HepG2 (cell line): ENCODE measurements at regions not wholly inside any gene's neighbourhood (a gene's known extent, or its start where the extent isn't known, plus 50 kb on each side); places are given as distances from the start of the nearest gene placed in this dataset.

Source experiments
- BORCS8-MEF2B ChIP-seq: sonication (generic); formaldehyde crosslinking; IDR thresholded peaks from 2 replicates; pipeline ENCODE4 v1.8.0; 2022; ENCODE audit warnings: mild to moderate bottlenecking, missing genetic modification reagents
- DR1 ChIP-seq: sonication (generic); formaldehyde crosslinking; IDR thresholded peaks from 2 replicates; pipeline ENCODE4 v1.8.0; 2021; ENCODE audit warnings: mild to moderate bottlenecking, missing genetic modification reagents, inconsistent platforms
- FOXJ3 ChIP-seq: sonication (generic); formaldehyde crosslinking; IDR thresholded peaks from 2 replicates; pipeline ENCODE4 v1.4.0; 2020; ENCODE audit warnings: missing genetic modification reagents, mild to moderate bottlenecking, borderline replicate concordance
- PHF21A ChIP-seq: sonication (generic); formaldehyde crosslinking; IDR thresholded peaks from 2 replicates; pipeline ENCODE4 v1.5.0; 2020; ENCODE audit warnings: mild to moderate bottlenecking, missing genetic modification reagents
- POLR2G ChIP-seq: fragments of 200-400 bp; formaldehyde crosslinking; IDR thresholded peaks from 2 replicates; pipeline ENCODE4 v1.6.1; 2018; ENCODE audit warnings: mild to moderate bottlenecking, low read depth, low read length, moderate library complexity
- SALL1 ChIP-seq: sonication (generic); formaldehyde crosslinking; IDR thresholded peaks from 2 replicates; pipeline ENCODE4 v1.8.0; 2022; ENCODE audit warnings: mild to moderate bottlenecking, missing genetic modification reagents
- SRSF1 ChIP-seq: fragments of 200-400 bp; formaldehyde crosslinking; optimal IDR thresholded peaks from 2 replicates; pipeline ENCODE3; 2017; ENCODE audit warnings: mild to moderate bottlenecking, low read depth, low read length, moderate library complexity
- XRCC5 ChIP-seq: fragments of 200-400 bp; formaldehyde crosslinking; optimal IDR thresholded peaks from 2 replicates; pipeline ENCODE3; 2017; ENCODE audit warnings: mild to moderate bottlenecking, low read length
- ZNF816 ChIP-seq: sonication (generic); formaldehyde crosslinking; IDR thresholded peaks from 2 replicates; pipeline ENCODE4 v1.8.0; 2022; ENCODE audit warnings: missing genetic modification reagents, mild to moderate bottlenecking, borderline replicate concordance
- ZSCAN25 ChIP-seq: sonication (generic); formaldehyde crosslinking; IDR thresholded peaks from 2 replicates; pipeline ENCODE4 v1.8.0; 2022; ENCODE audit warnings: mild to moderate bottlenecking, missing genetic modification reagents
- ZSCAN29 ChIP-seq: sonication (generic); formaldehyde crosslinking; conservative IDR thresholded peaks from 2 replicates; pipeline ENCODE4 v1.4.0; 2020; ENCODE audit warnings: mild to moderate bottlenecking, missing genetic modification reagents
- TF ChIP-seq, protein P1 (sequence below): sonication (generic); formaldehyde crosslinking; IDR thresholded peaks from 2 replicates; pipeline ENCODE4 v1.4.0; 2020; ENCODE audit warnings: mild to moderate bottlenecking, missing genetic modification reagents
- TF ChIP-seq, protein P2 (sequence below): sonication (generic); formaldehyde crosslinking; IDR thresholded peaks from 2 replicates; pipeline ENCODE4 v1.4.0; 2020; ENCODE audit warnings: missing genetic modification reagents
- TF ChIP-seq, protein P3 (sequence below): sonication (generic); formaldehyde crosslinking; IDR thresholded peaks from 2 replicates; pipeline ENCODE4 v1.4.0; 2020; ENCODE audit warnings: missing genetic modification reagents
- TF ChIP-seq, protein P4 (sequence below): sonication (generic); formaldehyde crosslinking; IDR thresholded peaks from 2 replicates; pipeline ENCODE4 v1.4.0; 2020; ENCODE audit warnings: missing genetic modification reagents

DNA sequence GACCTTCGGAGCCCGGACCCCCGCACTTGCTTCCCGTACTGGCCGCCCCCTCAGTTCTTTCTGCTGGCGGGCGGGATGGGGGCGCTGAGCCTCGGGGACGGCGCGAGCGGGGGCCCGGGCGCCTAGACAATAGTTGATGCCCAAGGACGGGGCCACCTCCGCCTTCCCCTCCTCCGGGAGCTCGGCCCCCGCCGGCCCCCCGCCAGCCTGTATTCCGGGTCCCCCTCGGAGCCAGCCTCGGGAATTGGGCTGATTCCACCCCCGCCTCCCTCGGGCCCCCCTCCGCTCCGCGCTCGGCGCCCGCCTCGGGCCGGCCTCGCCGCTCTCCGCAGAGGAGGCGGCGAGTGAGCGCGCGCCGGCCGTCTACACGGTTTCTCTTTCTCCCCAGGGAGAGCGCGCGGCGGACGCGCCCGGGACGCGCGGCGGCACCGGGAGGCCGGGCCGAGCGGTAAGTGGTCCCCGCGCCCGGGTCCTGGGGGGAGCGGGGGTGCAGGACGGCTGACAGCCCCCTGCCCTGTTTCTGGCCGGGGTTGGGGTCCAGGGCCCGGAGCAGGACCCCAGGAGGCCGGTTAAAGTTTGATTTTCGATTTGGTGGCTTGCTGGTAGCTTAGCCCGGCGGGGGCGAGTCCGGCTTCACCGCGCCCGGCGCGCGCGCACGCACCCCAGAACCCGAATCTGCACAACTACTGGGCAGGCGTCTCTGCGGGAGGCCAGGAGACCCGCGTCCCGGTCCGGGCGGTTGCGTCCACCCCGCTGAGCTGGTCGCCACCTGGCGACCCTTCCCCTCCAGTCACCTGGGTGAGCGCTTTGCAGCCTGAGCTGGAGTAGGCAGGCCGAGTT is 413.7 kb downstream of the PCNX1 start (continued):
- TF ChIP-seq, protein P1, sequence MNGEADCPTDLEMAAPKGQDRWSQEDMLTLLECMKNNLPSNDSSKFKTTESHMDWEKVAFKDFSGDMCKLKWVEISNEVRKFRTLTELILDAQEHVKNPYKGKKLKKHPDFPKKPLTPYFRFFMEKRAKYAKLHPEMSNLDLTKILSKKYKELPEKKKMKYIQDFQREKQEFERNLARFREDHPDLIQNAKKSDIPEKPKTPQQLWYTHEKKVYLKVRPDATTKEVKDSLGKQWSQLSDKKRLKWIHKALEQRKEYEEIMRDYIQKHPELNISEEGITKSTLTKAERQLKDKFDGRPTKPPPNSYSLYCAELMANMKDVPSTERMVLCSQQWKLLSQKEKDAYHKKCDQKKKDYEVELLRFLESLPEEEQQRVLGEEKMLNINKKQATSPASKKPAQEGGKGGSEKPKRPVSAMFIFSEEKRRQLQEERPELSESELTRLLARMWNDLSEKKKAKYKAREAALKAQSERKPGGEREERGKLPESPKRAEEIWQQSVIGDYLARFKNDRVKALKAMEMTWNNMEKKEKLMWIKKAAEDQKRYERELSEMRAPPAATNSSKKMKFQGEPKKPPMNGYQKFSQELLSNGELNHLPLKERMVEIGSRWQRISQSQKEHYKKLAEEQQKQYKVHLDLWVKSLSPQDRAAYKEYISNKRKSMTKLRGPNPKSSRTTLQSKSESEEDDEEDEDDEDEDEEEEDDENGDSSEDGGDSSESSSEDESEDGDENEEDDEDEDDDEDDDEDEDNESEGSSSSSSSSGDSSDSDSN (CRISPR knock-in tag) = peak; percentile 67; the same call in 1 of the 2 replicates
- TF ChIP-seq DR1 (CRISPR knock-in tag) (no peak), BORCS8-MEF2B (CRISPR knock-in tag) (peak; percentile 45; the same call in 1 of the 2 replicates), SRSF1 (peak; percentile 49), FOXJ3 (no peak), ZSCAN29 (CRISPR knock-in tag) (peak; percentile 97), XRCC5 (no peak), SALL1 (0 out of 2 replicates have a peak, but pooled peaks have one; percentile 7), ZSCAN25 (CRISPR knock-in tag) (0 out of 2 replicates have a peak, but pooled peaks have one; percentile 37), ZNF816 (CRISPR knock-in tag) (0 out of 2 replicates have a peak, but pooled peaks have one; percentile 17), PHF21A (peak; percentile 52; the same call in 1 of the 2 replicates), POLR2G (peak; percentile 57; the same call in 1 of the 2 replicates)
- TF ChIP-seq, protein P2, sequence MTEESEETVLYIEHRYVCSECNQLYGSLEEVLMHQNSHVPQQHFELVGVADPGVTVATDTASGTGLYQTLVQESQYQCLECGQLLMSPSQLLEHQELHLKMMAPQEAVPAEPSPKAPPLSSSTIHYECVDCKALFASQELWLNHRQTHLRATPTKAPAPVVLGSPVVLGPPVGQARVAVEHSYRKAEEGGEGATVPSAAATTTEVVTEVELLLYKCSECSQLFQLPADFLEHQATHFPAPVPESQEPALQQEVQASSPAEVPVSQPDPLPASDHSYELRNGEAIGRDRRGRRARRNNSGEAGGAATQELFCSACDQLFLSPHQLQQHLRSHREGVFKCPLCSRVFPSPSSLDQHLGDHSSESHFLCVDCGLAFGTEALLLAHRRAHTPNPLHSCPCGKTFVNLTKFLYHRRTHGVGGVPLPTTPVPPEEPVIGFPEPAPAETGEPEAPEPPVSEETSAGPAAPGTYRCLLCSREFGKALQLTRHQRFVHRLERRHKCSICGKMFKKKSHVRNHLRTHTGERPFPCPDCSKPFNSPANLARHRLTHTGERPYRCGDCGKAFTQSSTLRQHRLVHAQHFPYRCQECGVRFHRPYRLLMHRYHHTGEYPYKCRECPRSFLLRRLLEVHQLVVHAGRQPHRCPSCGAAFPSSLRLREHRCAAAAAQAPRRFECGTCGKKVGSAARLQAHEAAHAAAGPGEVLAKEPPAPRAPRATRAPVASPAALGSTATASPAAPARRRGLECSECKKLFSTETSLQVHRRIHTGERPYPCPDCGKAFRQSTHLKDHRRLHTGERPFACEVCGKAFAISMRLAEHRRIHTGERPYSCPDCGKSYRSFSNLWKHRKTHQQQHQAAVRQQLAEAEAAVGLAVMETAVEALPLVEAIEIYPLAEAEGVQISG (CRISPR knock-in tag) = 0 out of 2 replicates have a peak, but pooled peaks have one; percentile 1
- TF ChIP-seq, protein P3, sequence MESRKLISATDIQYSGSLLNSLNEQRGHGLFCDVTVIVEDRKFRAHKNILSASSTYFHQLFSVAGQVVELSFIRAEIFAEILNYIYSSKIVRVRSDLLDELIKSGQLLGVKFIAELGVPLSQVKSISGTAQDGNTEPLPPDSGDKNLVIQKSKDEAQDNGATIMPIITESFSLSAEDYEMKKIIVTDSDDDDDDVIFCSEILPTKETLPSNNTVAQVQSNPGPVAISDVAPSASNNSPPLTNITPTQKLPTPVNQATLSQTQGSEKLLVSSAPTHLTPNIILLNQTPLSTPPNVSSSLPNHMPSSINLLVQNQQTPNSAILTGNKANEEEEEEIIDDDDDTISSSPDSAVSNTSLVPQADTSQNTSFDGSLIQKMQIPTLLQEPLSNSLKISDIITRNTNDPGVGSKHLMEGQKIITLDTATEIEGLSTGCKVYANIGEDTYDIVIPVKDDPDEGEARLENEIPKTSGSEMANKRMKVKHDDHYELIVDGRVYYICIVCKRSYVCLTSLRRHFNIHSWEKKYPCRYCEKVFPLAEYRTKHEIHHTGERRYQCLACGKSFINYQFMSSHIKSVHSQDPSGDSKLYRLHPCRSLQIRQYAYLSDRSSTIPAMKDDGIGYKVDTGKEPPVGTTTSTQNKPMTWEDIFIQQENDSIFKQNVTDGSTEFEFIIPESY = no peak
- TF ChIP-seq, protein P4, sequence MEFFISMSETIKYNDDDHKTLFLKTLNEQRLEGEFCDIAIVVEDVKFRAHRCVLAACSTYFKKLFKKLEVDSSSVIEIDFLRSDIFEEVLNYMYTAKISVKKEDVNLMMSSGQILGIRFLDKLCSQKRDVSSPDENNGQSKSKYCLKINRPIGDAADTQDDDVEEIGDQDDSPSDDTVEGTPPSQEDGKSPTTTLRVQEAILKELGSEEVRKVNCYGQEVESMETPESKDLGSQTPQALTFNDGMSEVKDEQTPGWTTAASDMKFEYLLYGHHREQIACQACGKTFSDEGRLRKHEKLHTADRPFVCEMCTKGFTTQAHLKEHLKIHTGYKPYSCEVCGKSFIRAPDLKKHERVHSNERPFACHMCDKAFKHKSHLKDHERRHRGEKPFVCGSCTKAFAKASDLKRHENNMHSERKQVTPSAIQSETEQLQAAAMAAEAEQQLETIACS (CRISPR knock-in tag) = peak; percentile 76
